Loucy (cell line): ENCODE measurements at regions not wholly inside any gene's neighbourhood (a gene's known extent, or its start where the extent isn't known, plus 50 kb on each side); places are given as distances from the start of the nearest gene placed in this dataset.

ENCODE experiments used
- CTCF ChIP-seq: fragments of 200-600 bp; sonication (generic); conservative IDR thresholded peaks from 2 replicates; pipeline ENCODE4 v1.5.1; 2014; ENCODE audit warnings: mild to moderate bottlenecking, antibody characterized with exemption, low read length
- EZH2phosphoT487 ChIP-seq: fragments of 200-600 bp; IDR thresholded peaks from 2 replicates; pipeline ENCODE4 v1.6.1; 2018; ENCODE audit warnings: antibody characterized with exemption, mild to moderate bottlenecking, moderate library complexity, borderline replicate concordance

DNA sequence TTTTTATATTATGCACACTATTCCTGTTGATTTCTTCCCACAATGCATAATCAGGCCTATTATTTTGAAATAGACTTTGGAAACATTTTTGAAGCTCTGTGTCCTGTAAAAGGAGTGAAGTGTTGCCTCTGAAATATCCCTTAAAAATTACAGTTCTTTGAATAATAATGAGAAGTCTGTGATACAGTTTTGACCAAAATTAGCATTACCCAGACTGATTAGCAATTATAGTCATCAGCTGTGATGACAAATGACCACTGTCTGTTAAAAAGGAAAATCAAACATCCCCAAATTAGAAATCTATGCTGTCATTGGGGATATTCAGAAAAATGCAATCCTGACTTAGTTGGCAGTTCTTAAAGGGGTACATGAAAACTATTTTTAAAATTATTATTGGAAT, 63.7 kb downstream of the PTGS2 start:
- no peak for TF ChIP-seq CTCF
- no peak for TF ChIP-seq EZH2phosphoT487
